GM11168 (cell line): ENCODE measurements at regions not wholly inside any gene's neighbourhood (a gene's known extent, or its start where the extent isn't known, plus 50 kb on each side); places are given as distances from the start of the nearest gene placed in this dataset.
"Not testable (repeated sequence)": the region's sequence is repeated elsewhere in the genome, so short reads cannot be mapped to it uniquely, and the experiment has no call there.

Experiments used
- in situ Hi-C: fragments of 300-500 bp; cut with MboI; formaldehyde crosslinking; loops from one replicate; pipeline ENCODE4 v1.12.0; 2022; ENCODE audit warnings: low sequenced_read_pairs; ENCODE audit not compliant: unreplicated experiment

DNA sequence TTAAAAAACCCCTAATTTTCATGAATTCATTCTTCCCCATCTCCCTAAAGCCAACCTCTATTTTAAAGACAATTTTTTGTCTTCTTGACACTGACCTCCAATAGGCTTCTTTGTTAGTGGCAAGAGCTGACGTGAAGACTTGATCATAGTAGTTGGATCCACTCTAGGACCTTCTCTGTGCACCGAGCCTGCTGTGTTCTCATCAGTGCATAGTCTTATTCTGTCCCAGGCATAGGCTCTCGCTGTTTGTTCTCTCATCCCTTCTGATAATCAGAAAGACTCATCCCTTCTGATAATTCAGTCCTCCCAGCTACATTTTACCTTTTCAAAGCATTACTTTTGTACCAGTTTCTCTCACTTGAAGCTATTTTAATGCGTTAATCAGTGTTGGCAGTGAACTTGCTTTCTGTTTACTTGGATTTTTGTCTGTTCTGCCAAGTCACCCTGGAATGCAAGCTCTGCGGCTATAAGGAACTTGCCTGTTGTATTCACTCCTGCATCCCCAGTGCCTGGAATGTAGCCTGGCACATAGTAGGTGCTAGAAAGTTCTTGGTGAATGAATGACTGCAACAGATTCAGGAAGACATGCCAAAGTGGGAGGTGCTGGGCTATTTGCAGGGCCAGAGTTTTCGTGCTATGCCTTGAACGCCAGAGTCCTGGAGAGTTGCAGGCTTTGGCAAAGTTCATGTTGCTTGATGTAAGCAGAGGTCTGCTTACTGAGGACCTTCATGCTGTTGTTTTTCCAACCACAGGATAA is 147.6 kb upstream of the MPHOSPH6 start:
- in situ Hi-C loops: no loop called here

DNA sequence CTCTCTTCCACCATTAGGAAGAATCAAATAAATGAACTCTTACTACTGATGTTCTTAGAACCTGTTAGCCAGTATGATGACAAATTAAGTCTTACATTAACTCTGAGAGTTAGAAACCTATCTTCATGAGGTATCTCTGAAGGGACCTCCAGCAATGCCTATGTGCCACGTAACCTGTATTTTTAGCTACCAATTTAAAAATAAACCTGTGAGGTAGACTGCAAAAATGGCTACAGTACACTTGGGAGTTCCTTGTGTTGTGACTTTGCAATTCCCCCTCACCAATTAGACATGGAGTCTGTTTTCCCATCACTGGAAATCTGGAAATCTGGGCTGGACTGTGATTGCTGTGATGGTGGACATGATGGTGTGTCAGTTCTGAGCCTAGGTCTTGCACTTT is 143.7 kb upstream of the MPHOSPH6 start:
- in situ Hi-C loops: no loop called here

DNA sequence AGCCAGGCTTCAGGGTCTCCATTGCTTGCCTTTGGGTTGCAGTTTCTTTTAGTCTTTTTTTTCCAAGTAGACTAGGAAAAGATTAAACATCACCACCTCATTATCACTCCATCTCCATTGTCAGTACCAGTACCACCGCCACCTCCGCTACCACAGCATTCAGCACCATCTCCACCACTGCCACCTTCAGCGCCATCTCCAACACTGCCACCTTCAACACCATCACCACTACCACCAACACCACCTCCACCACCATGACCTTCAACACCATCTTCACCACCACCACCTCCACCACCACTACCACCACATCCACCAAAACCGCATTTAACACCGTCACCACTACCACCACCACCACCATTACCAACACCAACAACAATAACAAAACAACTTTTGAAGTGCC is 141.5 kb upstream of the MPHOSPH6 start:
- in situ Hi-C loops: no loop called here

DNA sequence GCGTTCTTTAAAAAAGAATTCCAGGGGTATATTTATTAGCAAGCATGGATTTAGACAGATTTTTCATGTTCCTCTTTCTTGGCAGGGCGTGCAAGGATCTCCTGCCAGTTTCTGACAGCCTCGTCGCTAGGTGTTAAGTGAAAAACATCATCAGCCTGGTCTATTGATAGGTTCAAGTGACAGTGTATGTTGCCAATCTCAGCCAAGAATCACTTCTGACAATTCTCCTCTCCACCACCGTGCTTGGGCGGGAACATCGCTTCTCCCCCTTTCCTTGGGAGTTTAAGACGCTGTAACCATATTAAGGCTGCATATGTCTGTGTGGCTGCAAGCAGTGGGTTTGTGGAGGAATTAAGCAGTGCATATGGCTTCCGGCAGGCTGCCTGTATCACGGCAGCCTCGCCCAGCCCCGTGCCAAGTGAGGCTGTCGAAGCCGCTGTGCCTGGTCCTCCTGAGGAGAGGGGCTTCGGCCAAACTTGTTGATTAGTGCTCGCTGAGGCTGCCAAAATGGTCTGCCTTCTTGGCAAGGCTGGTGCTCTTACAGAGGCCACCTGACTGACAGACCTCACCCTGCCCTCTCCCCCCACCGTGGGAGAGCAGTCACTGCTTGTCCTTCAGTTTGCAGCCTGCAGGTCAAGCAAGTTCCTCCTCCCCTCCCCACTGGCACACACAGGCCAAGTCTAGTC is 132.2 kb upstream of the MPHOSPH6 start:
- in situ Hi-C loops: no loop called here

DNA sequence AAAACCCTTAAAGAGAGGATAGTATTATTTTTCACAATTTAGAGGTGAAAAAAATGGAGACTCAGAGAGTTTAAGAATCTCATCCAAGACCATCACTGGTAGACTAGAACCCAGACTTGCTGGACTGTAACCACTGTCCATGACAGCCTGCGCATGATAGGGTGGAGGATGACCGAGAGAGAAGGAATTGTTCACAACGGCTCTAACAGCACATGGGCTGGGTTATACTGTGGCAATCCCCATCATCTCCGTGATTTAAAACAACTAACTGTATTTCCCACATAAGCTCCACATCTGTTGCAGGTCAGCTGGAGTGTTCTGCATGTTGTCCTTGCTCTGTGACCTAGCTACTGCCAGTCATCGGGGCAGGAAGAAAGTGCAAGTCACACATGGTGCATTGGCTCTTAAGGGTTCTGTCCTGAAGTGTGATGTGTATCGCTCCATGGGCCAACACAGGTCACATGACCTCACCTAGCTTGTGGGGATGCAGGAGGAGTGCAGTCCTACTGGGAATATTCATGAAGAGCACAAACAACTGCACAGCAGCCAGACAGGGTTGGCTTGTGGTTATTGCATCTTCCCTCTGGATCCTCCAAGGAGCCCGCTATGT is 131.2 kb upstream of the MPHOSPH6 start:
- in situ Hi-C loops: no loop called here

DNA sequence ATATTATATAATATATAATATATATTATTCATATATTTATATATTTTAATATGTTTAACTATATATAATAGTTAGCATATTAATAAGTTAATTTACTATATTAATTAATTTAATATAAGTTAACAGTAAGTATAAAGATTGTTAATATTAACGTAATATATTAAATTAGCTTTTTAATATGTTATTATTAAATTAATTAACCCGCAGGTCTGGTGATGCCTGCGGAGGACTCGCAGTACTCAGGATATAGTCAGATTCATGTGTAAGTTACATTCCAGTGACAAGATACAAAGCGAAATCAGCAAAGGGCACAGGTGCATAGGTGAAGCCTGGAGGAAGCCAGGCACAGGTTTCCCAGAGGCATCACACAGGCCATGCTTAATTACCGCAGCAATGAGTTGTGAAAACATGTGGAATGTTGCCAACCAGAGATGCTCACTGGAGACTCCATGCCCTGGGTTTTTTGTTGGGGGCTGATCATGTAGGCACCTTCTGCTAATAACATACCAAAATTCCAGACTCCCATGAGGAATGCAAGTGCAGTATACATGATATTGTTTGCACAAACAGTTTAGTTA is 130.4 kb upstream of the MPHOSPH6 start:
- in situ Hi-C loops: no loop called here

DNA sequence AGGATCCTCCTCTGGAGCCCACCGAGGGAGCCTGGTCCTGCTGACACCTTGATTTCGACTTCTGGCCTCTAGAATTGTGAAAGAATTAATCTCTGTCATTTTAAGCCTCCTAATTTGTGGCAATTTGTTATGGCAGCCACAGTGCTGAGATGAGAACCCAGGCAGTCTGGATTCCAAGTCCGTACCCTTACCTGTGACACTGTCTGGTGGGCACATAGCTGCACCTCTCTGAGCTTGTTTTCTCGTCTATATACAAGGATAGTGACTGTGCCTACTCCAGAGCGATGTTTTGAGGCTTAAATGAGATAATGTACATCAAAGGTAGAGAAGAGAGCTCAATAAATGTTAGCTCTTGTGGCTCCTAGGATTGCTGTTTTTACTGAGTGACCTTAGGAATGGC is 128.4 kb upstream of the MPHOSPH6 start:
- in situ Hi-C loops: no loop called here

DNA sequence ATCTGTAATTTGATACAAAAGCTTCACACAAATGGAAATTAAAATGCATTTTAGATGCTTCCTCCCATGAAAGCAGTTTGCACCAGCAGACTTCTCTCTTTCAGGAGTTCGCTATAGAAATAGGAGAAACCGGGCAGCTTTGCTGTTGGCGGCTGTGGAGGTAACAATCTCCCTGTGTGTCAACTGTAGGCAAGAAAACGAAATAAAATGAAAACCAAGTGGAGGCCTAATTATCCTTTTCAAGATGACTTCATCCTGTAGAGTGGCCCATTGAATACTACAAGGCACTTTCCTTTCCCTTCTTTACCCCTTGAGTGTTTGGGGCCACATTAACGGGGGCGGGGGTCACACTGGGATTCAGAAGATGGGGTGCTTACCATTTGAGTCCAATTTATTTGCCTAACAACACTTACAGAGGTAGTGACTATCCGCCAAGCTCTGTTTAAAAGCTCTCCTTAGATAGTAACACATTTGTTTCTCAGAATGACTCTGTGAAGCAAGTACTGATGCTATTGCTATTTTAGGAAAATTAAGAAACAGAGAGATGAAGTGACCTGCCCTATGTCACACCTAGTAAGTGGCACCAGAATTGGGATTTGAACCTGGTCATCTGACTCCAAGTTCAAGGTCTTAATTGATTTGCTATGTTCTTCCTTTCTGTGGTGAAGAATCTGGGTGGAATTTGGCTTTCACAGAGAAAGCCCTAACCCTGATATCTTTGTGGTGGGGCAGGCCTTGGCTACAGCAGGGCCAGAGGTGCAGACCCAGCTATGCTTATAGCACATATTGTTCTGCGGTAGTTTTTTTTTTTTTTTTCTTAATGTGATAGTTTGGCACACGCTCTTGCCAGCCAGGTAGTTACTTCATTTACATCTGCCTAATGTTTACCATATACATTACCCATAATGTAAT is 125.5 kb upstream of the MPHOSPH6 start:
- in situ Hi-C loops: no loop called here

DNA sequence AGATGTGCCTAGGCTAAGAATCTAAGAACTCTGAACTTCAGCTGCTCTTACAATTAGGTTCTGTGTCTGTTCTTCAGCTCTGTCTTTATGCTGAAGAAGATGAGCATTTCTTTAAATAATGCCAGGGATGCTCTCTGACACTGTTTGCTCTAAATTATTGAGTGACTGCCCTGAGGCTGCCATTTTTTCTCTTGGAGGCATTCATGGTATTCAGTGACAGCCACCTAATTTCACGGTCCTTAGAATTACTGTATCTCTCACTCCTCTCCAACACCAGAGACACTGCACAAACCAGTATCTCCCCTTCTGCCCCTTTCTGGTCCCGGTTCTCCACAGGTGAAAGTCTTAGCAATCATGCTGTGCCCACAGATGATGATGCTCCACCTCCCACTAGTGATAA is 123.6 kb upstream of the MPHOSPH6 start:
- in situ Hi-C loops: no loop called here

DNA sequence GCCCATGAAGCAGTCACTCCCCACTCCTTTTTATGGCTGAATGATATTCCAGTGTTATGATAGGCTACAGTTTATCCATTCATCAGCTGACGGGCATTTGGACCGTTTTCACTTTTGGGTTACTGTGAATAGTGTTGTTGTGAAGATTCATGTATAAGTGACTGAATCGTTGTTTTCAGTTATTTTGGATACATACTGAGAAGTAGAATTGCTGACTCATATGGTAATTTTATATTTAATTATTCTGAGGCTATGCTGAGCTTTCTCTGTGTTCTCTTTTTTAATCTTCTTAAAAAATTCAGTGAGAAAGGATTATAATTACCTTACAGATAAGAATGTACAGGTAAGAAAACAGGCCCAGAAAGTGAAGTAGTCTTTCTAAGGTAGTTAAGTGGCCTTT is 117.9 kb upstream of the MPHOSPH6 start:
- in situ Hi-C loops: no loop called here

DNA sequence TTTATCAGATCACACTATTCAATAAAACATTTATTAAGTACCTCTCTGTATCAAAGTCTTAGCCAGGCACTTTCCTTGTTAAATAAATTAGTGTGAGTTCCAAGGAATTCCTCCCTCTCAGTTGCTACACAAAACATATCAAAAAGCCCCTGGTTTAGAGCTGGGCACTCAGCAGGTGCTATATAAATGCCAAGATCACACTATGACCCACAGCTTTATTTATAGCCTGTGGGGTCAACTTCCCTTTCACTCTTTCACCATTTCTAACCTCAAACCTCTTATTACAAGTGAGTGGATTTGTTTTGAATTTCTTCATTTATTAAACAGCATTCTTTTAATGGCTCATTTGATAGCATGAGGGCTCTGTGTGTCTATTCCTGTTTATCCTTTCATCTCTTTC is 112.6 kb upstream of the MPHOSPH6 start:
- in situ Hi-C loops: no loop called here

DNA sequence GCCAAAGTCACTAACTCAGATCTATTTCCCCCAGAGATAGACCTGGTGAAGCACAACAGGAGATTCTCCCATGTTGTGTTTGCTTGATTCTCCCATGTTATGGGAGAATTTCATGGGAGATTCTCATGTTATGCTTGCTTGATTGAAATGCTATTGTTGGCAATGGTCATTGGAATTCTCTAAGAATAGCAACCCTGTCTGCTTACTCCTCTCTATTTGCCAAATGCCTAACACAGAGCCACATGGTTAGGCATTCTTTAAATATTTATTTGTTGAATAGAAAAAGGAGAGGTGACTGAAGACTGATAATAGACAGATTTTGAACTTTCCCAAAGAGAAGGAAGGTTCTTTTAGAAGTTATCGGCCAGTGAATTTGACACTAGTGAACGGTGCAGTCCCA is 111.5 kb upstream of the MPHOSPH6 start:
- in situ Hi-C loops: no loop called here

DNA sequence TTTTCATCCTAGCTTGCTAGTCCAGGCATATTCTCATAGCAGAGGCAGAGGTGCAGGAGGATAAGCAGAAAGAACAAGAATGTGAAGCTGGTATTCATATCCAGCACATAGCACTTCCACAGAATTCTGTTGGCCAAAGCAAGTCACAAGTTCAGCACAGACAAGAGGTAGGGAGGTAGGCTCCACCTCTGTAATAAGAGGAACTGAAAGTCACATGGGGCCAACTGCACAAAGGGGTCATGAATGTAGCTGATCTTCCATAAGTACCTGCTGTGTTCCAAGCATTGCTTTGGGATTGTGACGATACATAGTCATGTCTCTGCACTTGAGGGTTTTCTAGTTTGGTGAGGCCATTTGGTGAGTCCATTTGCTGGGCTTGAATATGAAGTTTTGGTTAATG is 110.8 kb upstream of the MPHOSPH6 start:
- in situ Hi-C loops: no loop called here

DNA sequence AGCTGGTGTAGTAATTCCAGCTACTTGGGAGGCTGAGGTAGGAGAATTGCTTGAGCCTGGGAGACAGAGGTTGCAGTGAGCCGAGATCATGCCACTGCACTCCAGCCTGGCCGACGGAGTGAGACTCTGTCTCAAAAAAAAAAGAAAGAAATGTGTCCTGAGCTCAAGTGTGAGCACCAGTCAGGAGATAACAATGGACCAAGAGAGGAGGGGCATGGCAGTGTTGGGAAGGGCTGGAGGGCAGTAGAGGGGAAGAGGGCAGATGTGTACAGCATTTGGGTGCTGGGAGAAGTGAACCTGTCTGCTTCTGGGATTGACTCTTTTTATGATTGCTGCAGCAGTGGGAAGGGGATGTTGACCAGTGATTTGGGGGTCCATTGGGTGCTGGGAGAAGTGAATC is 105.3 kb upstream of the MPHOSPH6 start:
- in situ Hi-C loops: not testable (repeated sequence)

DNA sequence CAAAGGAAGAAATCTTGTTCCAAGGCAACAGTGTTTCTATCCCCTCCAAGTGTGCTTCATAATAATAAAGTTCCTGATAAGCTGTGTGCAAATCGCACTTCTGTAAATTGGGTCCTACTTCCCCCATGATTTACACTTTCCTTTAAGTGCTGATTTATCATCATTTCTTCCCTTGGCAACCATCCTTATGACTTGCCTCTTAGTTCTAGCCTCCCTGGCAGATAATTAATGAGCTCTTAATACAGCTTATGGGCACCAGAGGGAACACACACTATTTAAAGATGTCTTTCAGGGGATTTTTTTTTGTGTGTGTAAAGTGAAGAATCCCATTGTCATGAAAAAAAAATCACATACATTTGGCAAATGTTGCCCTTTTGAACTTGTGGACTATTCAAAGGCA is 101.6 kb upstream of the MPHOSPH6 start:
- in situ Hi-C loops: no loop called here

DNA sequence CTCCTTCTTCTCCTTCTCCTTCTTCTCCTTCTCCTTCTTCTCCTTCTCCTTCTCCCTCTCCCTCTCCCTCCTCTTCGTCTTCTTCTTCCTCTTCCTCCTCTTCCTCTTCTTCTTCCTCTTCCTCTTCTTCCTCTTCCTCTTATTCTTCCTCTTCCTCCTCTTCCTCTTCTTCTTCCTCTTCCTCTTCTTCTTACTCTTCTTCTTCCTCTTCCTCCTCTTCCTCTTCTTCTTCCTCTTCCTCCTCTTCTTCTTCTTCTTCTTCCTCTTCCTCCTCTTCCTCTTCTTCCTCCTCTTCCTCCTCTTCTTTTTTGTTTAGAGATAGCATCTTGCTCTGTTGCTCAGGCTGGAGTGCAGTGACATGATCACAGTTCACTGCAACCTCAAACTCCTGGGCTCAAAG is 97.7 kb upstream of the MPHOSPH6 start:
- in situ Hi-C loops: loop anchor here (10.0 kb wide), 1 partner anchor 187 kb away; no protein-coding TSS in a partner anchor

DNA sequence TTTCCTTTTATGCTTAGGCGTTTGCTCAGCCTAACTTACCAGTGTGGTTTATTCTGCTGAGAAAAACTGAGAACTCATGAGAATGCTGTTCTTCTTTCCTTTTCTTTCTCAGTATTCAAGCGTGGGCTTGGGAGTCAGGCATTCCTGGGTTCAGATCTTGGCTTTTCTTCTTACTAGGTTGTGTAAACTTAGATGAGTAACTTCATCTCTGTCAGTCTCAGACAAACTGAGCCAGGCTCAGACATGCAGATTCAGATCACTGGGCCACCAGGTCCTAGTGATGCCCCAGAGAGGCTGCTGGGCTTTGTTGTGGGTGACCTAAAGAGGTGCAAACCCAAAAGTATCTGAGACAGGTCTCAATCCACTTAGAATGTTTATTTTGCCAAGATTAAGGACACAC is 95.8 kb upstream of the MPHOSPH6 start:
- in situ Hi-C loops: loop anchor here (10.0 kb wide), 1 partner anchor 189 kb away; no protein-coding TSS in a partner anchor

DNA sequence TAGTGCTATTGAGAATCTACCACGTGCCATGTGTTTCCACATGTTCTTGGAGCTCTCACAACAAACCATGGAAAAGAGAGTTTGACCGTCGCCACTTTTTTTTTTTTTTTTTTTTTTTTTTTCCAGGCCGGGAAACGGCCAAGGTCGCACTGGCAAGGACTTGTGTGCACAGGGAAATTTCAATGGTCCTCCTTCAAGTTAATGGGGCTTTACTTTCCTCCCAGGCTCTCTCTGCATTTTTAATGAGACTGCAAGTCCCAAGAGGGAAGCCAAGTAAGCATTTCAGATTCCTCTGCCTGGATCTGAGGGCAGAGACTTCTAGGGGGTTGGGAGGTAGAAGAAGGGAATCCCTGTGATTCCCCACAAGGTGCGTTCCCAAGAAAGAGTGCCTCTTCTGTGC is 94.7 kb upstream of the MPHOSPH6 start:
- in situ Hi-C loops: loop anchor here (10.0 kb wide), 1 partner anchor 190 kb away; no protein-coding TSS in a partner anchor

DNA sequence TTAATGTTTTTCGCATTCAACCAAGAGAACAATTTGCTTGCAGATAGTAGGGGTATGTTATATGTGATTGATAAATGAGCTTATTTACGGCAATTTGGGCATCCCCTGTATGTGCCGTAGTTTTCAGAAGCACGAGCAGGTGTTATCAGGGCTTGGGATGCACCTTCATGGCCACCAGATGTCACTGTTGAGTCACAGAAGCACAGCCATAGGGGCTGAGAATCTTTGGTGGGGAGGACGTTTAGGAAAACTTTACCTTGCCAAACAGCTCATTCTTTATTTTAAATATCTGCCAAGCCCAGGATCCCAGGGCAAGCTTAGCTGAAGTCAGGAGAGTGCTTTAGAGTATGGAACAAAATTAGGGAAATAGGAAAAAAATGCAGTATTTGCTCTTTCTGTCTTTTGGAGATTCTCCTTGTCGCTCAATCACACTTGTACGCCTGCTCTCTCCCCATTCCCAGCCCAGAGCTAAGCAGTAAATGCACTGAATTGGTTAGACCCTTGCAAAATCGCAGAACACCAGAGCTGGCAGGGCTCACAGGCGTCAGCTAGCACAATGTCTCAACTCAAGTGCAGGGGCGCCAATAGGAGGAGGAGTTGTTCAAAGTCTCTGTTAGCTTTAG is 93.6 kb upstream of the MPHOSPH6 start:
- in situ Hi-C loops: loop anchor here (10.0 kb wide), 1 partner anchor 191 kb away; no protein-coding TSS in a partner anchor
